Activated naive CD8-positive, alpha-beta T cell treated with anti-CD3 and anti-CD28 coated beads, Interleukin-2, amount 50 U/mL, for 16 hours (primary cell): ENCODE measurements at regions not wholly inside any gene's neighbourhood (a gene's known extent, or its start where the extent isn't known, plus 50 kb on each side); places are given as distances from the start of the nearest gene placed in this dataset.

Experiments used
- DNase-seq: peaks from one replicate; pipeline ENCODE4 v3.0.0-alpha.2; 2020; ENCODE audit warnings: low read depth, low spot score

GRCh38 chr6:2563635-2564034, 187.1 kb downstream of the MYLK4 start:
- DNase-seq: no peak

GRCh38 chr6:2562721-2563451, 187.8 kb downstream of the MYLK4 start:
- no peak for DNase-seq

DNA sequence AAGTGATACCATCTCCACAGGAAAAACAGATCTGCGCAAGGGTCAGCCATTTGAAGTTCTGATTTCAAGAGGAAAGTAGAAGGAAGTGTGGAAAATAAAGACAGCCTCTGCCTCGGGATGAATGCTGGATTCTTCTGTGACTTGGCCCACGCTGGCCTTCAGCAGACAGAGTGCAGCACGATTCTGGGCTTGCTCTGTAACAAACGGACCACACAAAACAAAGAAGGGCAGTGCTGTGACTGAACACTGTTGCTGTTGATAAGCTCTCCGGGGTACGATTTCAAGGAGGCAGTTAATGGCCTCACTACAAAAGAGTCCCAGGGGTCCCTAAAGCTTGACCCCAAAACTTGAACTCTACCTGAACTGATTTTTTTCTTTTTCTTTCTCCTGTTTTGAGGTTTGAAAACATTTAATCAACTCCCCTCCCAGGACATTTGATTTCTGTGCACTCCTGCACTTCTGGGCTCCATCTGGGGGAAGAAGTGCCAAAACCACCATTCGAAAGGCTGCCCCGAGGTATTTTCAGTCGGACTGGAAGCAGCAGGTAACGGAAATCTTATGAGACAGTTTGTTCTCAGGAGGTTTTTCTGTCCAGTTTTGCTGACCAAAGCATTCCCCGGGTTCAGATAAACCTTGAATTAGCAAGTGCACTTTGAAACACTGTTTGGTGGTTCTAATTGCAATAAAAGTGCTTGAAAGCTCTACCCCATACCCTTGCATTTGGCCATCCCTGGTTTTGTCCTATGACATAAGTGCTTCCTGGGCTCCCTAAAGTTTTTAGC, 189.6 kb downstream of the MYLK4 start:
- no peak for DNase-seq

- no peak for DNase-seq
Observed at GRCh38 chr6:2560140-2560818, 190.4 kb downstream of the MYLK4 start.

GRCh38 chr6:2558861-2559801, 191.6 kb downstream of the MYLK4 start:
- no peak for DNase-seq

GRCh38 chr6:2558098-2558680, 192.5 kb downstream of the MYLK4 start:
- DNase-seq: no peak

- DNase-seq: no peak
Observed at GRCh38 chr6:2557181-2557720, 193.5 kb downstream of the MYLK4 start.

DNA sequence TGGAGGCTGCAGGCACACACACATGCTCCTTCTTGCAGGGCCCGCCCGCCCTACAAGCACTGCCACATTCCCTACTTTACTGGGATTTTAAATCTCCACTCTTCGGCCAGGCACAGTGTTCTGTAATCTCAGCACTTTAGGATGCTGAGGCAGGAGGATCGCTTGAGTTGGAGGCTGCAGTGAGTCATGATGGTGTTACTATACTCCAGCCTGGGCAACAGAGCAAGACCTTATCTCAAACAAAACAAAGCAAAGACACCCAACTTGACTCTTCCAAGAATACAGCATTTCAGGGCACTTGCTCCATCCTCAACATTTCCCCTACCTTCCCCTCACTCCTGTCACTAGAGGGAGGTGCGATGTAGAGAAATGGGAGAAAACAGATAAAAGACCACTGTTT, 194.0 kb downstream of the MYLK4 start:
- DNase-seq: no peak

DNA sequence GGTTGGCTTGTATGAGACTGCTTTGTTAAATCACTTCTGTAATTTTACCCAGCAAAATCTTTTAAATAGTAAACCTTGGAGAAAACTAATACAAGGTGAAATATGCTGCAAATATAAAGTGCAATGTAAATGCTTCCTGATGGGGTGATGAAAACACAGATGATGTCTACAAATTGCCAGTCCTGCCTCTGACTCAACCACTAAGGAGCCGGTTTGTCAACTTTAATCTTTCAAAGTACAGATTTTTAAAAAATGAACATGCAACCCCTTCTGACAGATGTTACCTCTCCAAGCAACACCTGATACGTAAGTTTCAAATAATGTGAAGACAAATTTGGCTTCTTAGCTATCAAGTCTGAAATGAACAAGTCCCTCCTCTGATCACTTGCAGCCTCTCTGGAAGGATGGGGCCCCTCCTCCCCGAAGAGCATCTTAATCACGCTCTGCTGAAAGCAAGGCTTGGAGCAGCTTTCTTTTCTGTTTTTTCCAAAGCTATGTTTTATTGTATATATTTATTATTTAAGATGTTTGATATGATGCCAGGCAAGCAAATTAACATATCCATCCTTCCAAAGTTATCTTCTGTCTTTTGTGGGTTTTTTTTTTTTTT, 196.0 kb downstream of the MYLK4 start:
- DNase-seq: no peak

DNA sequence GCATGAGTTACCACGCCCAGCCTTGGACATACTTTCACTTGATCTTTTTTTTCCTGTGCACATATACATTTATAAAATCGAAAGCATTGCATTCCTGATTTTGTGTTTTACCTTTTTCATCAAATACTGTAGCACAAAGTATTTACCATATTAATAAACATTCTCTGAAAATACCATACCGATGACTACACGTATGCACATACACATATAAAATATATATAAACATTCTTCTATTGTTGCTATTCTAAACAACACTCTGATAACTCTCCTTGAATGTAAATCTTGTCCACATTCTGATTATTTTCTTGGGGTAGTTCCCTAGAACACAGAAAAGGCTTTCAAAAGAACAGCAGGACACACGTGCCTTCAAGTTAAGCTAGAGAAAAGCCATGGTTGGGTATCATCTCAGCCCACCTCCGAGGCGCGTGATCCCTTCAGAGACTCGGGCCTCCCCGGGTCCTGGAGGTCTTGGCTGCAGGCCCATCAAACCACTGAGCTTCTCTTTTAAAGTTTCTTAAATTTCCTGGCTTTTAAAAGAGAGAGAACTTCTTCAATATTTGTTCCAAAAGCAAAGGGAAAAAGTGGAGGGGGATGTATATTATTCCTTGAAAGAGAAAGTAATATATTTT, 198.1 kb downstream of the MYLK4 start:
- DNase-seq: no peak

DNA sequence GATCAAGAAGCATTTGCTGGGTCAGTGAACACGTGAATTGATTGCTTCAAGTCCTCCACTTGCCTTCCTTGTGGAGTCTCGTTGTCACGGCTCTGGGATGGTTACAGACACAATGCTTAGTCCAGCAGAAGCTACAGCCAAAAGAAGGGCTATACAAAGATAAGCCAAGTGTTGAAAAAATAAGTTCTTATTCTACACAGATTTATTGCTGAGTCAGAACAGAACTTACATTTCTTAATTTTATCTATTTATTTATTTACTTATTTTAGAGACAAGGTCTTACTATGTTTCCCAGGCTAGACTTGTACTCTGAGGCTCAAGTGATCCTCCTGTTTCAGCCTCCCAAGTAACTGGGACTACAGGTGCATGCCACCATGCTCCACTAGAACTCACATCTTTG, 199.0 kb downstream of the MYLK4 start:
- no peak for DNase-seq

GRCh38 chr6:2550247-2550646, 200.5 kb downstream of the MYLK4 start:
- DNase-seq: no peak

DNA sequence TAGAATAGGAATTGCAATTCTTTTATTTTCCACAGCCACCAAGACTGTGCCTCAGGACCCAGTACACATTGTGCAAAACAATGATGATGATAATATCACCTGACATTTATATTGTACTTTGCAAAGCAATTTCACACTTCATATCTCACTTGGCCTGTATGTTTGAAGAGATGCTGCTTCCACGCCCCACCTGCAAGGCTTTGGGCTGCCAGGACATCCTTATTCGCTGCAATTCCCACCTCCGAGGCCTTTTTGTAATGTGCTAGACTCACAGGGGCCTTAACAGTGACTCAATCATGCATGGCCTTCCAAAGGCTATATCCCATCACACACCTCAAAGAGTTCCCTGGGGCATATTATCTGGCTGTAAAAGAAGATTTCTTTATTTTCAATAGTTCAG, 200.9 kb downstream of the MYLK4 start:
- no peak for DNase-seq

DNA sequence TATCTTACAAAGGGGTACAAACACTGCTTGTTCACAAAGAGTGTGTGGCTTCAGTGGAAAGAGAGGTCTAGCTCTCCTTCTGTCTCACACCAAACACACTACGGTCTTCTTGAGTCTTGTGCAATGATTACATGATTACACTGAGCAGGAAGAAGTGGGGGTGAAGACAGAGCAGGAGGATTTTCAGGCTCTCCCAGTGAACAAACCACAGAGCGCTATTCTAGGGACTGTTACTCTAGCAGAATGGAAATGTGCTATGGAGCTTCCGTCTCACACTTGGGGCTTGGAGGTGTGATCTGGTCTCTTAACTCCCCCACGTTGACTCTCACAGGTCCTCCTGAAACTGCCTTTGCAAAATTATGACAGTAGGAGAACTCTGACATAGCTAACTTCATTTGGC, 203.4 kb downstream of the MYLK4 start:
- DNase-seq: no peak

- no peak for DNase-seq
Observed at GRCh38 chr6:2546901-2547300, 203.8 kb downstream of the MYLK4 start.

- DNase-seq: no peak
Observed at GRCh38 chr6:2545383-2546038, 205.2 kb downstream of the MYLK4 start.

DNA sequence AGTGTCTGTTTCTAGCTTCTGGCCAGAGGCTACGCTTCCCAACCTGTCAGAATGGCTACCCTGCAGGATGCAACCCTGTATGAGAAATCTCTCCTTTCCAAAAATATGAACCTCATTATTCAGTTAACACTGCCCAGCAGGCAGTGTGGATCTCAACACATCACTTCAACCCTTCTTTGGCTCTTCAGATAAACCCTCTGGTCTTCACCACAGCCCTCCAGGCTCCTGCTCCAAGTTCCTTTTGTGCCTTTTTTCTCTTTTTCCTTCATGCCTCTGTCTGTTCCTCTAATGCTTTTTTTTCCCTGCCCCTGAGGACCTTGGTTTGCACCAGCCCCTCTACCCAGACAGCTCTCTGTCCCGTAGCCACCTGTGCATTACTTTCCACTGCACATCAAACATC, 207.4 kb downstream of the MYLK4 start:
- DNase-seq: no peak

DNA sequence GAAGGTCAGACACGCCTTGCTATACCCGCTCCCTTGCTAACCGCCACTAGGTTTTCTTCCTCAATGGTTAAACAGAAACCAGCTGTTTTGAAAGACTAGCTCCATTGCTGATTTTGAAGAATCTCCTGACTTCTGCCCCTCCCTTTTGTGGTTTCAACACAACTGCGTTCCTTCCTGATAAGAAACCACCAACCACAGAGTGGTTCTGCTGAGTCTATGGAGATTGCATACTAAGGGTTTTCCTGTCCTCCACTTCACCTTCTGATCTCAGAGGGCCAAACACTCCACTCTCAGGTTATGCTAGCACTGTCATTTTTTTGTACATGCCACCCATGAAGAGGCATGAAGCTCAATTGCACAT, 207.9 kb downstream of the MYLK4 start:
- DNase-seq: no peak

DNA sequence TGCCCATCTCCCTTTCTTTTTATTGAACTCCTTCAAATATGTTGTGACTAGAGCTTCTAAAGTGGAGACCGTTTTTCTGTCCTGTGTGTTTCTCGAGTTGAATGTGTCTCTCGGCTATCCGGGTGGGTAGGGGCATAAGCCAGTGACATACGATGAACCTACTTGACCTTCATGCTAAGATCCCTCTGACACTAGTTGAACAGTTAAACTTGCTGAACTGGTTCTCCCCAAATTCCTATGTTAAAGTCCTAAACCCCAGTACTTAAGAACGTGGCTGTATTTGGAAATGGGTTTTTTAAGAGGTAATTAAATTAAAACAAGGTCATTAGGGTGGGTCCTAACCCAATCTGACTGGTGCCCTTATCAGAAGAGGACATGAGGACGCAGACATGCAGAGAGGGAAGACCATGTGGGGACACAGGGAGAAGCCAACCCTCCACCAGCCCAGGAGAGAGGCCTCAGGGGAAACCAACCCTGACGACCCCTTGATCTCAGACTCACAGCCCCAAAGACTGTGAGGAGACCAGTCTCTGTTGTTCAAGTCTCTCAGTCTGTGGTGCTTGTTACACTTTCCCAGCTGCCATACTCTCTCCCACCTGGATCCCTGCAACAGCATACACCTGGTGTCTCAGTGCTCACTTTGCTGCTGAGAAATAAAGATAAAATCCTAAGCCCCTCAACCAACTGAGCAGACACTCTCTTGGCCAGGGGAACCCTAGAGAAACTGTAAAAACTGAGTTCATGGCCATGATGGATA, 208.4 kb downstream of the MYLK4 start:
- DNase-seq: no peak
